NCI-H524 (cell line): ENCODE measurements at regions not wholly inside any gene's neighbourhood (a gene's known extent, or its start where the extent isn't known, plus 50 kb on each side); places are given as distances from the start of the nearest gene placed in this dataset.
A peak's percentile ranks its signal among the peaks of the same experiment; 100 is the strongest.
"Not testable (repeated sequence)": the region's sequence is repeated elsewhere in the genome, so short reads cannot be mapped to it uniquely, and the experiment has no call there.

ENCODE experiments used
- DNase-seq, 2 experiments: peaks; one replicate each; lab custom pipeline; 2025; lab: John Stamatoyannopoulos, UW

GRCh38 chr20:51185861-51186260 is 163.0 kb upstream of the KCNG1 start:
- no peak for DNase-seq

DNA sequence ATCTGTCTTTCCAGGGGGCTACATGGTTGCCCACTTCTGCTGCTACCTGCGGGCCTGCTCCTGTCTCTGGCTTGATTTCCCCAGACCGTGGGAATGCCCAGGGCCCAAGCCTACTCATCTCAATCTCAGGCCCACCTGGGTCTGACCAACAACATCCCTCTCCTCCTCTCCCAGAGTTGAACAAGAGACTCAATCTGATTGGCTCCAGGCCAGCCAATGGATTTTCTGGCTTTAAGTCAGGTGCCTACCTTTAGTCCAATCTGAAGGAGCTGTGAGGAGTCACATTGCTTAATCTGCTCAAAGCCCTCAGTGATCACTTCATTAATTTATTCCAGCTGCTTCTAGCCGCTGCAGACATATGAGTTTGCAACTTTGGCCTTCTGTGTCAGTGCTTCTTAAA is 162.4 kb upstream of the KCNG1 start:
- DNase-seq = no peak

GRCh38 chr20:51184289-51184688 is 161.4 kb upstream of the KCNG1 start:
- DNase-seq = no peak

- DNase-seq = no peak
These were observed 160.5 kb upstream of the KCNG1 start for GRCh38 chr20:51183451-51183850.

- DNase-seq = no peak
These were observed 159.7 kb upstream of the KCNG1 start for GRCh38 chr20:51182571-51182970.

DNA sequence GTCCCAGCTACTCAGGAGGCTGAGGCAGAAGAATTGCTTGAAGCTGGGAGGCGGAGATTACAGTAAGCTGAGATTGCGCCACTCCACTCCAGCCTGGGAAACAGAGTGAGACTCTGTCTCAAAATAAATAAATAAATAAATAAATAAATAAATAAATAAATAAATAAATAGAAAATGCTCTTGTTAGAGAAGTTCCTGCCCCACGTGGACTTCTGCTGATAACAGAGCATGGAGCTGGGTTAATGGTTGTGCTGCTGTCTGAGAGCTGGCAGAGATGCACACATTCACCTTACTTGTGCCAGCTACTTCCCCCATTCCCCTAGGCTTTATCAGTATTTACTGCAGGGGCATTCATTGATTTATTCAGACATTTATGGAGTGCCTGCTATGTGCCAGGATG is 155.2 kb upstream of the KCNG1 start:
- DNase-seq = no peak

DNA sequence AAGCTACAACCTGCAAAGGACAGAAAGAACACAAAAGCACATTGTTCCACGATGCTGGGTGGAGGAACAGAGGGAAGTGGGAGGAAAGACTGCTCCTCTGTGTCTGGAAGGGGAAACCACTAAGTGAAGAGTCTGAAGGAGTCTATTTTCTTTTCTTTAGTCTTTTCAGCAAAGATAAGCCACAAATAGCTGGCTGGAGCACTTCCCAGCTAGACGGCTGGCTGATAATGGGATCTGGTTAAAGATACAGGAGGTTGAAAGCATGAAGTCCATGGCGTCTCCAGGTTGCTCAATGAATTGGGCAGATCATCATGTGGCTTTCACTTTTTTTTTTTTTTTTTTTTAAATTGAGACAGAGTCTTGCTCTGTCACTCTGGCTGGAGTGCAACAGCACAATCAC is 154.0 kb upstream of the KCNG1 start:
- DNase-seq = no peak

DNA sequence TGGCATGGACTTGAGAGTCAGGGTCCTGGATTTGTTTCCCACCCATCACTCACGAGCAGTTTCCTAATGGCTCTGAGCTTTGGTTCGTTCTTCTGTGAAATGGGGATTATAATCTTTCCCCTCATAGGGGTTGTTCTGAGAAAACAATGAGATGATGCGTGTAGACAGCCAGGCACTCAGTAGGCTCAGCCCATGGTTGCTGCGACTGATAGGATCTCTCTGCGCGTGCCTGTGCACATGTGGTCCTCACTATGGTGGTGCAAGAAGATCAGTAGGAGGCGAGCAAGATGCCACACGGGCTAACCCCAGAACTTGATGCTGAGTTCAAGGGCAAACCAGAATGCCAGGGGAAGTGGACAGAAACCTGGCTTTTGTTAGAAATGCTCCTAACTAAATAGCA is 153.5 kb upstream of the KCNG1 start:
- no peak for DNase-seq

DNA sequence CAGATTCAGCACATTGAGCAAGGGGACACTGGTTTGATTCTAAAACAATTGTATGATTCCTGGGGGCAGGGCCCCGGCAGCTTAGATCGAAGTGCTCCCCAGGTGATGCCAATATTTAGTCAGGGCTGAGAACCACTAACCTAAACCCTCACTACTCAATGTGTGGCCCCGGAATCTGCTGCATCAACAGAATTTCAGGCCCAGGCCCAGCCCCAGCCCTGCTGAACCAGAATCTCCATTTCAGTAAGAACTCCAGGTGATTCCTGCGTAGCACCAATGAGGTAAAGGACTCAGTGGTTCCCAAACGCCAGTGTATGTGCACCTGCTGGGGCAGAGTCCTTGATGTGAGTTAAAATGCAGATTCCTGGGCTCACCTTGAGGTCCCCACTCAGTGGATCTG is 152.8 kb upstream of the KCNG1 start:
- no peak for DNase-seq

DNA sequence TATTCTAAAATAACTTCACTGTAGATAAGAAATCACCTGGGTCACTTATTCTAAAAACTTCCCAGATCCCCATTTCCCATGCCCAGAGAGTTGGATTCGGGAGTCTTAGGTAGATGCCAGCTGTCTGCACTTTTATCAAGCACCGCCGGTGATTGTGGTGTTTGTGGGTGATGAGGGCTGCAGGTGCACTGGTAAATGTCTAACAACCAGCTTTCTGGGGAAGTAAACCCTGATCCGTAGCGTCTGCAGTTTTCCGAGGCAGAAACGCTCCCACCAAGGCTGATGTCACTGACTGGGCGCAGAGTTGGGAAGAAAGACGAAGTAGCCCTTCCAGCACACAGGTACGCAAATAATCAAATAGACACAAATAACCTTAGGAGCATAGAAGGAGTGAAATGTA is 152.2 kb upstream of the KCNG1 start:
- DNase-seq = no peak

- no peak for DNase-seq
These were observed 151.6 kb upstream of the KCNG1 start for GRCh38 chr20:51174536-51174935.

- no peak for DNase-seq
These were observed 149.9 kb upstream of the KCNG1 start for GRCh38 chr20:51172558-51173428.

- DNase-seq = no peak
These were observed 148.2 kb upstream of the KCNG1 start for GRCh38 chr20:51171141-51171540.

GRCh38 chr20:51169813-51170212 is 146.9 kb upstream of the KCNG1 start:
- DNase-seq = no peak

DNA sequence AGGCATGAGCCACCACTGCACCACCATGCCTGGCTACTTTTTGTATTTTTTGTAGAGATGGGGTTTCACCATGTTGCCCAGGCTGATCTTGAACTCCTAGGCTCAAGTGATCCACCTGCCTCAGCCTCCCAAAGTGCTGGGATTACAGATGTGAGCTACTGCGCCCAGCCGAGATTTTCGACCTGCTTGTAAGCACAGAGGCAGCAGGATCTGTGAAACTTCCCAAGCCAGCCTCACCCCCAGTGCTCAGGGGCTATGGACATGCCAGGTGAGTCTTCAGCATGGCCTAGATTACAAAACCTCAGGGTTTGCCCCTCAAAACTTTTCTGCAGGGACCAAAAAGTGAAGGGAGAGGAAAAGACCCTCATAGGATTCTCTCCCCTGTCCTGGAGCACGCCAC is 145.0 kb upstream of the KCNG1 start:
- DNase-seq = not testable (repeated sequence)

- no peak for DNase-seq
These were observed 143.6 kb upstream of the KCNG1 start for GRCh38 chr20:51166489-51166888.

DNA sequence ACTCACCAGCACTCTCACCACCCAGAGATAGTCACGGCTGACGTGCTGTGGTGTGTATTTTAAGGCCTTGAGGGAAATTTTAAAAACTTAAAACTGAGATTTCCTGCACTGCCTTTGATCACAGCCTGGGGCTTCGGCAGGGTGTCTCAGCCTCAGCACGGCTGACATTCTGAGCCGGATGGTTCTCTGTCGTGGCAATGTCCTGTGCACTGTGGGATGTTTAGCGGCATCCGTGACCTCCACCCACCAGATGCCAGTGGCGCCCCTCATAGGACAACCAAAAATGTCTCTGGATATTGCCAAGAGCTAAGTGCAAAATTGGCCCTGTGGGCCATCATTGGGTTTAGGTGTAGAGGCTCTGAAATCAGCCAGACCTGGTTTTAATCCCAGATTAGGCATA is 142.2 kb upstream of the KCNG1 start:
- DNase-seq = no peak

DNA sequence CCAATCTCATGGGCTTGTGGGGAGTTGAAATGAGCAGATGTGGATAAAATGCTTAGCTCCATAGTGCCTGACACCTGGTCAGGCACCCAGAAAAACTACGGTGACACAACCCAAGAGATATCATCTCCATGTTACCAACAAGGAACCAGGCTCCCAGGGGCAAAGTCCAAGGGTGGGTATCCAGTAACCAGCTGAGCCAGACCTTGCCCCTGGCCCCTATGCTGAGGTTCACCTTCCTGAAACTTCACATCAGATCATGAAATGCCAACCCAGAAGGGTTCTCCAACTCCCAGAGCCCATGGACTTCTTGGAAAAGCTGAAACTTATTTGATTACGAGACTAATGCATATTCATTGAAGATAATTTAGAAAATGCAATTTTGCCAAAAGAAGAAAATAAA is 141.8 kb upstream of the KCNG1 start:
- DNase-seq = no peak

DNA sequence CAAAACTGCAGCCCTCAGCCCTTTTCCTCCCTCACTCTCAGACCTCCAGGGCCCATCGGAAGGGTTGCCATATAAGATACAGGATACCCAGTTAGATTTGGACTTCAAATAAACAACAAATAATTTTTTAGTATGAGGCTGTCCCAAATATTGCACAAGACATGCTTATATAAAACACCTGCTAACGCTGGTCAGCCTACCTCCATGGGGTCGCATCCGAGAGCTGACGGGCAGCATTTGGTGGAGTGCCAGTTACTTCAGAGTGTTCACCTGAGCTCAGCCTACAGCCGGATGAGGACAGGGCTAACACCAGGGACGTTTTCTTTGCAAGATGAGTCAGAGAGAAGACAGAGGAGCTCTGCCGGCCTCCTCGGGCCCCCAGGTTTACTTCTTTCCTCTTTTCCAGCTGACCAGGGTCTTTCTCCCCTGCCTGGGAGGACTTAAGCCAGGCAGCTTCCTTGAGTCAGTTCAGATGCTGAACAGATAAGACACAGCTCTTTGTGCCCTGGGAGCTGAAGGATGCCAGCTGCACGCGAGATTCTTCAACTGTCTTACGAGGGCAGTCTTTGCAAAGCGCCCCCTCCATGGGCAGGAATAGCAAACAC is 141.2 kb upstream of the KCNG1 start:
- peak in 1 of 2 experiments; percentile 6 for DNase-seq

DNA sequence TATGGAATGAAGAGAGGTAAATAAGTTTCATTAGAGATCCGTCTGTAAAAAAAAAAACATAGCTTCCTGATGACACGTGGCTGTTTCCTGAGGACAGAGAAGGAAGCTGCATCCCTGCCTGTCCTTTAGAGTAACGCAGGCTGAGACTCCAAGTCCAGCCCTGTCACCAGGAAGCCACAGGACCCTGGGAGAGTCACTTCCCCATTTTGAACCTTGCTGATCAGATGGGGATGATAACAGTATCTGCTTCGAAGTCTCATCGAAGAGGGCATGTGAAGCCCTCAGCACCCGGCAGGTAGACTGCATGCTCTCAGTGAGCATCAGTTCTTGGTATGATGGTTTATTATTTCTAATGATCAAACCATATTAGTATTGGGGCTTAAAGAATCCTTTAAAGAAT is 139.1 kb upstream of the KCNG1 start:
- DNase-seq = no peak

DNA sequence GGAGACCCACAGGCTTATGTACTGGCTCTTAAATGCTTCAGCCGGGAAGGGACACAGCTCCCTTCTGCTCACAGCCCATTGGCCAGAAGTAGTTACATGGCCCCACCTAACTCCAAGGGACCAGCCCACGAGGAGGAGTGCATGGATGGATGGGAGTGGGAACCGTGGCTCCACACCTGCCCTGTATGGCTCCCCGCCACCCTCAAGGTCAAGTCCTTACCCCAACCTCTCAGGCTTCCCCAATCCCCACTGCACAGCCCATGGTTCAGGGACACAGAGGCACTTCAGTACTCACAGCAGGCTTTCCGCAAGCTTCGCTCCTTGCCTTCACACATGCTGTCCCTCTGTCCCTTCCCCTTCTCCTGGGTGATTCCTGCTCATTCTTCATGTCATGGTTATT is 137.9 kb upstream of the KCNG1 start:
- no peak for DNase-seq

GRCh38 chr20:51159981-51160380 is 137.1 kb upstream of the KCNG1 start:
- no peak for DNase-seq

DNA sequence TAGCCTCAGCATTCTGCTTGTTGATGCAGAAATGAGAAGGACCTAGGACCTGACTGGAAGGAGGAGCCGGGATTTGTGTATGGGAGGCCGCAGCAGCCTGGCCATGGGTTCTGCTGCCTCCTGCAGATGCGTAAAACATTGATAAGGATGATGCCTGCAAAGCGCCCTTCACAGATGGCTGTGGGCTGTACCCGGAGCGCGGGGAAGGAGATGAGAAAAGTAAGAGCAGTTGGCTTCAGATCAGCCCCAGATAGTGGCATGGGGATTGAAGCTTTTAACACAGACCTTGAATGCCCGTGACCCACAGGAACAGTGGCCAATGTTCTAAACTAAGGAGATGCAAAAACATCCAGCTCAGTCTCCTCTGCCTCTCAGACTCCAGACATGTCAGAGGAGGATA is 136.4 kb upstream of the KCNG1 start:
- peak; percentile 11 to 57 for DNase-seq

- DNase-seq = peak; percentile 8 to 9
These were observed 135.3 kb upstream of the KCNG1 start for GRCh38 chr20:51158226-51158625.
